ENCODE measurements at regions not wholly inside any gene's neighbourhood (a gene's known extent, or its start where the extent isn't known, plus 50 kb on each side); places are given as distances from the start of the nearest gene placed in this dataset.
"Not testable (repeated sequence)": the region's sequence is repeated elsewhere in the genome, so short reads cannot be mapped to it uniquely, and the experiment has no call there.

GRCh38 chr10:44246700-44247099, 138.2 kb downstream of the CXCL12 start:
- DNase-seq; intact Hi-C loops (cut with DNase I): not testable (repeated sequence)

DNA sequence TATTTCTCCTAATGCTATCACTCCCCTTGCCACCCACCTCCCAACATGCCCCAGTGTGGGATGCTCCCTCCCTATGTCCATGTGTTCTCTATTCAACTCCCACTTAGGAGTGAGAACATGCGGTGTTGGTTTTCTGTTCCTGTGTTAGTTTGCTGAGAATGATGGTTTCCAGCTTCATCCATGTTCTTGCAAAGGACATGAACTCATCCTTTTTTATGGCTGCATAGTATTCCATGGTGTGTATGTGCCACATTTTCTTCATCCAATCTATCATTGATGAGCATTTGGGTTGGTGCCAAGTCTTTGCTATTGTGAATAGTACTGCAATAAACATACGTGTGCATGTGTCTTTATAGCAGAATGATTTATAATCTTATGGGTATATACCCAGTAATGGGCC, 138.6 kb downstream of the CXCL12 start:
- intact Hi-C loops (cut with DNase I), result not testable (repeated sequence)

DNA sequence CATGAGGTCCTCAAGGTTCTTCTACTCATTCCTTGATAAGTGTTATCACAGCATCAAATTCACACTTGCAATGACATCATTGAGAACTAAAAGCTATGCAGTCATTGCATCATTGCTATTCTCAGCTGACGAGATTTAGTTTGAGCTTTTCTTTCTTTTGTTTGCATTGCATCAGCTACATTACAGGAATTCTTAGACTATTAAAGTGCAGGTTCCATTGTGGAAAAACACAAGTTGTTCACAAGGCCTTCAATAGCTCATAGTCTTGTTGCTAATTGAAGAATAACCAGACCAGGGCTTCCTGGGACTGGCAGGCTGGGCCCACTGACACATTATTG, 139.3 kb downstream of the CXCL12 start:
- DNase-seq, result no peak
- intact Hi-C loops (cut with DNase I), result no loop called here

More for the DNA sequence above, 138.6 kb downstream of the CXCL12 start:
- not testable (repeated sequence) for DNase-seq

DNA sequence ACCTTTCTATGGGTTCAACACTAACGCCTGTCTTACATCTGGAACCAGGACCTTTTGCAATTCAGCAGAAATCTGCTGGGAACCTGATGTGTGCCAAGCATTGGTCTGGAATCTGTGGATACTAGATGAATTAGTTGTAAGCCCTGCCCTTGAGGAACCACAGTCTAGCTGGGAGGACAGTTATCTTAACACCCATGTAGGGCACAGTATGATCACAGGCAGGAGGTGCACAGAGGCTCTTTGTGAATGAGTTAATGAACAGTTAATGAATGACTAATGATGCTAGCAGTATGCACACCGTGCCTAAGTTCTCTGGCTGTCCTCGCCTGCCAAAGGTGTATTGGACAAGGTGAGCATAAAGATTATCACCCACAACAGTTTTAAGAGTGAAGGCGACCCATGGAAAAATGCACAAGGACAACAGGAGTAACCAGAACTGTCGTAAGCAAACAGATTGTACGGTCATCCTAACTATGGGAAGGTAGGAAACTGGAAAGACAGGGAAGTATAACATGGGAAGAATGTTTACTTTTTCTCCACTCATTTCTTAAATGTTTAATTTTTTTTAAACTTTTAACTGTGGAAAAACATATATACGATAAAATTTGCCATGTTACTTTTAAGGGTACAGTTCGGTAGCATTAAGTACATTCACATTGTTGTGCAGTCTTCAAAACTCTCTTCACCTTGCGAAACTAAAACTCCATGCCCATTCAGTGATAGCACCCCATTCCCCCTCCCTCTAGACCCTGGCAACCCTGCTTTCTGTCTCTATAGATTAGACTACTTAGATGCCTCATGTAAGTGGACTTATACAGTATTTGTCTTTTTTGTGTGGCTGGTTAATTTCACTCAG, 139.9 kb downstream of the CXCL12 start:
- DNase-seq, result no peak
- intact Hi-C loops (cut with DNase I), result no loop called here

GRCh38 chr10:44243851-44244510, 140.9 kb downstream of the CXCL12 start:
- DNase-seq, result no peak
- intact Hi-C loops (cut with DNase I), result no loop called here

DNA sequence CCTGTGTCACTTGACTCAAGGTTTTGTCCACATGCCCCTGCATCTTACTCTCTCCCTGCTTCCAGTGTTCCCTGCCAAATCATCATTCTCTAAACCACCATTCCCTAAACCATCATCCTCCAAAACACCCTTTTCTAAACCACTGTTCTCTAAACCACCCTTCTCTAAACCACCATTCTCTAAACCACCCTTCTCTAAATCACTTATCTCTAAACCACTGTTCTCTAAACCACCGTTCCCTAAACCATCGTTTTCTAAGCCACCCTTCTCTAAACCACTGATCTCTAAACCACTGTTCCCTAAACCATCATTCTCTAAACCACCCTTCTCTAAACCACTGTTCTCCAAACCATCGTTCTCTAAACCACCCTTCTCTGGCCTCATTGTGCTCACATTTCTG, 142.1 kb downstream of the CXCL12 start:
- intact Hi-C loops (cut with DNase I), result no loop called here

DNA sequence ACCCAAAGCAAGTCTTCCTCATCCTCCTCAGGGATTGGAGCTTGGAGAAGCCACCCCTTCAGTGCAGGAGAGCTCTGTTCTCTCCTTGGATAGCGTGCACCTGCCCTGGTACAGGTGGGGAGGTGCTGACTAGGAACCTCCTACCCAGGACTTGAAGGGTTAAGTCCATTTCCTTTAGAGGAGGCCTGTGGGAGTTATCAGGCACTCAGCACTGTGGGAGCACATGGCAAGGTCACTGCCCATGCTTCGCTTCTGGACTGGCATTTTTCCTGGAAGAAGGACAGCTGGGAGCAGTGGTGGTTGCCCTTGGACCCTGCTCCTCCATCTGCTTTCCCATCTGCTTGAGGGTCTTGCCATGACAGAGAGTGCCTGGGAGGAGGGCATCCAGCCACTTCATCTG, 142.8 kb downstream of the CXCL12 start:
- intact Hi-C loops (cut with DNase I), result no loop called here
- DNase-seq, result no peak

More for the DNA sequence above, 142.1 kb downstream of the CXCL12 start:
- no peak for DNase-seq

- no peak for DNase-seq
- intact Hi-C loops (cut with DNase I), result no loop called here
Observed at GRCh38 chr10:44240584-44241205, 144.2 kb downstream of the CXCL12 start.

DNA sequence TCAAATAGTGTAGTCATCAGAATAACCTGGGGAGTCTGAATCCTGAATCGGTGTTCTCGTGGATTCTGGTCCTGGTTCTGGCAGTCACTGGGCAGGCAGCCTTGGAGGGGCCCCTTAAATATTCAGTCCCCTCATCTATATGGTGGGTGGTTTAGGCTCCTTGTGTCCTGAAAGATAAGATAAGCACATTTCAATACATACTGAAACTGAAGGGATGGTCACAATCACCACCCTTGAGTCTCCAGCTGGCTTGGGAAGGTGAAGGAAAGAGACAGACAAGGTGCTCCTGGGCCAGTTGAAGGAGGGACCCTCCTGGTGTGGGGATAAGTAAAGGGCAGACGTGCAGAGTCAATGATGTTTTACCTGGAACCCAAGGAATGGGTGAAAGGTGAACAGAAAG, 146.7 kb downstream of the CXCL12 start:
- intact Hi-C loops (cut with DNase I), result no loop called here
- no peak for DNase-seq

DNA sequence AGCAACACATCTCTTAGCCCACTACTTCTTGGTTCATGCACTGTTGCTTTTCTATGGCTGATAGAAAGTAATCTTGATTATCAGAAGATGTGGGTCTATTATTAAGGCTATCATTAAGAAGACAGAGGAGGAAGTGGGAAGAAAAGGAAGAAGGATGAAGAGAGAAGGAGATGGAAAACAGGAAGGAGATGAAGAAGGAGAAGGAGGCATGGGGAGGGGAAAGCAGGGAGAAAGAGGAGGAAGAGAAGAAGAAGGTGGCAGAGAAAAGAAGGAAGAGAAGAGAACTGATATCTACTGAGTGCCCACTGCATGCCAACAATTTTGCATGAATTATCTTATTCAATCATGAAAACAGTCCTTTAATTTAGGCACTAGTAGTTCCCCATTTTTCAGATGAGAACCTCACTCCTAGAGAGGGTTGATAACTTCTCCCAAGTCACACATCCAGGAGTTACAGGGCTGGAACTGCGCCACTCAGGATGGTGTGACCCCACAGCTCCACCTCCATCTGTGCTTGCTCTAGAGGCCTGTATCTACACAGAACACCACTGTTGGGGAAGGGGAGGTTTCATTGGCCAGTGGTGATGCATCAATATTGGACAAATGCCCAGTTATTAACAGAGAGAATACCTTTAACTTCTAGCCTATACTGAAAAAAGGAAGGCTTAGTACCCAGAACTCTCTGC, 147.4 kb downstream of the CXCL12 start:
- no peak for DNase-seq
- intact Hi-C loops (cut with DNase I), result no loop called here

- intact Hi-C loops (cut with DNase I), result no loop called here
- DNase-seq, result no peak
Observed at GRCh38 chr10:44235363-44235762, 149.5 kb downstream of the CXCL12 start.

- intact Hi-C loops (cut with DNase I), result no loop called here
- DNase-seq, result no peak
Observed at GRCh38 chr10:44234483-44234875, 150.4 kb downstream of the CXCL12 start.

DNA sequence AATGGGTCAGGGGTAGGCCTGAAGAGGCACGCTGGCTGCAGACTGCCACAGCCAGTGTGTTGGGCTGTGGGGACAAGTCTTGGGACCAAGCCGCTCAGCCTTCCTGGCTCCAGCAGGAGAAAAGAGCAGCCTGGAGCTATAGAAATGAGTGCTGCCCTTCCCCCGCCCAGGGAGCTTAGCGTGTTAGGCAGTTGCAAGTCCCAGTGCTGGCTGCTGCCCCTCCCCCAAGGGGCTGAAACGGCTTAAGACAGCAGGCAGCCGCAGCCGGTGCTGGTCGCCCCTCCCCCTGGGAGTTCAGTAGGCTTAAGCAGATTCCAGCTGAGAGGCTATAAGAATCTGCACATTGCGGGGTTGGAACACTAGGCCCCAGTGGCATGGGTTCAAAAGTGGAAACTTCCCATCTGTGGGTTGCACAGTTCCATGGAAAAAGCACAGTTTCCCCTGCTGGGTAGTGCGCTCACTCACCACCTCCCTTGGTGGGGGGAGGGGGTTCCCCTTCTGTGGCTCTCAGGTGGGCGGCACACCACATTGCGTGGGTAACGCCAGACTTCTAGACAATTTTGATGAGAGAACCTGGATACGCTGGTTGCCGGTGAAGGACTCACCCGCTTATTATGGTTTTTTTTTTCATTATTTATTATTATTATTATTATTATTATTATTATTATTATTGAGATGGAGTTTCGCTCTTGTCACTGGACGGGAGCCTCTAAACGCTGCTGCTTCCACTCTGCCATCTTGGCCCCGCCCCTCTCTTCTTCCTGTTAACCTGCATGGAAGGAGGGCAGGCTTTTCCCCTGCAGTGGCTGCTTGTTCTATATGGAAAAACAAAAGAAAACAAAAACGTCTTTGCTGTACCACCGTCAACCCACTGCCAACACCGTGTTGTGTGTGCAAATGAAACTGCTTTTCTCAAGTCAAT, 151.1 kb downstream of the CXCL12 start:
- DNase-seq, result no peak
- intact Hi-C loops (cut with DNase I), result no loop called here

DNA sequence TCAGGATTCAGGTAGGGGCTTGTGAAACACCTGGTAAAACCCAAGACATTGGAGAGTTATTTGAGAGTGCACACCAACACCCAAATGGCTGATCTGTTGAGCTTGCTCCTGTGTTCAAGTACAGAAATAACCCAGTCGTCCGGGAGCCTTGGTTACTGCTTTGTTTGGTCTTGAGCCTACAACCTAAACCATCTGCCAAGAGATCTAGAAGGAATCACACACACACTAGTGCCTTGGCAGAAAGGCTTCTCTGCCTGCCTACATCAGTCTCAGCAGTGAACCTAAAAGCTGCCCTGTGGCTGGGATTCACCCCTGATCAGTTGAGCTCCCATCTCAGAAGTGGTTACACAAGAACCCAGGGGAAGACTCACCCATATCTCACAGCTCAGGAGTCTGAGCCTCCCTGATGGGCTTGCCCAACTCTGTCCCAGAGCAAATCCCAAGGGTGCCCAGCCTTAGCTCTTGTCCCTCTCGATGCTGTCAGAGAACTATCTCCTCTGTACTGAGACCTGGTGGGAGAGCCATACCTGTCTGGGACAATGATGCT, 167.6 kb downstream of the CXCL12 start:
- intact Hi-C loops (cut with DNase I), result no loop called here

GRCh38 chr10:44216073-44216472, 168.8 kb downstream of the CXCL12 start:
- intact Hi-C loops (cut with DNase I), result no loop called here

More for the DNA sequence above, 167.6 kb downstream of the CXCL12 start:
- DNase-seq, result peak in 1 of 10 donors; percentile 20

GRCh38 chr10:44209811-44210210, 175.1 kb downstream of the CXCL12 start:
- no peak for DNase-seq
- intact Hi-C loops (cut with DNase I), result no loop called here

More at GRCh38 chr10:44216073-44216472, 168.8 kb downstream of the CXCL12 start:
- no peak for DNase-seq

GRCh38 chr10:44207160-44207559, 177.7 kb downstream of the CXCL12 start:
- intact Hi-C loops (cut with DNase I), result no loop called here
- DNase-seq, result no peak

DNA sequence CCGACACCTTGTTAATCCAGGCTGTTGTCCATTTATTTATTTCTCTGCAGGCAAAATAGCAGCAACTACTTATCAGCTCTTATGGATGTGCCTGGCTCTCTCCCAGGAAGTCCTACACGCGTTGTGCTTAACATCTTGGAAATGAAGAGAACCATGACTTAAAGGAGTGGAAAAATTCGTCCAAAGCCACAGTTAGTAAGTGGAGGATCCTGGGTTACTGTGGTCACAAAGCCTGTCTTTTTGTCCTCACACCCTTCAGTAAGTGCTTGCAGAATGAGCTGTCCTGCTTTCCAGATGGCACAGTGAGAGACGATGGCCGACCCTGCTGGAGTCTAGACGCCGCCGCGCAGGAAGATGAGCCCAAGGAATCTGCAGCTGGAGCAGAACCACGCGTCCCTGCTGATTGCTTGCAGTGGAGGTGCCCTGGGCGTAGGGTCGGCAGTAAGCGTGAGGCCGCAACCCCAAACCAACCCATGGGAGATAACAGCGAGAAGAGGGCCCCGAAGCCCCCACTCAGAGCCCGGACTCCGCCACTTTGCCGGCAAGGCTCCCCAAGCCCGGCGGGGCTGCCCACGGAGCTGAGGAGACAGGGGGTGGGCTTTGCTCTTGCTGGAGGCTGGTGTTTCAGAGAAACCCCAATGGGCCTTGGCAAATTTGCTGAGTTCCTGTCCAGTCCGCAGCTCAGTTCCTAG, 178.6 kb downstream of the CXCL12 start:
- peak in 1 of 10 donors; percentile 50 for DNase-seq
- intact Hi-C loops (cut with DNase I), result no loop called here

GRCh38 chr10:44205067-44205466, 179.8 kb downstream of the CXCL12 start:
- DNase-seq, result no peak
- intact Hi-C loops (cut with DNase I), result no loop called here

Data from posterior cingulate gyrus (tissue), 11 donors.